ENCODE measurements at regions not wholly inside any gene's neighbourhood (a gene's known extent, or its start where the extent isn't known, plus 50 kb on each side); places are given as distances from the start of the nearest gene placed in this dataset.

DNA sequence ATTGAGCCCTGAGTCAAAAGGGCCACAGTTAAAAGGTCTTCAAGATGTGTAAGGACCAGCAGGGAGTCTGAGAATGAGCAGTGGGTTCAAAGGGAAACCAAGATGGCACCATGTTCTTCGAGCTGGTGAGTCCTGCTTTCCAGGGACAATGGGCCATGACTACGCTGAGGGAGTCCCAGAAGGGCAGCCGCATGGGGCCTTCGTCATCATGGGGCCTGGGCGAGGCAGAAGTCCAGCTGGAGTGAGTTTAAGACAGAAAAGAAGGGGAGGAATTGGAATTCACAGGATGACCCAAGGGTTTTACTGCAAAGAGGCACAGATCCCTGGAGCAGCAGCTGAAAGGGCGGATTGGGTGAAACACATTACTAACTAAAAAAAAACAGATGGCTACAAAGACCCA lies 340.8 kb upstream of the MYT1L start:
- ATAC-seq (ENCODE audit: poor library complexity) (no peak), DNase-seq (no peak)
- intact Hi-C loops (cut with DNase I), result no loop called here

DNA sequence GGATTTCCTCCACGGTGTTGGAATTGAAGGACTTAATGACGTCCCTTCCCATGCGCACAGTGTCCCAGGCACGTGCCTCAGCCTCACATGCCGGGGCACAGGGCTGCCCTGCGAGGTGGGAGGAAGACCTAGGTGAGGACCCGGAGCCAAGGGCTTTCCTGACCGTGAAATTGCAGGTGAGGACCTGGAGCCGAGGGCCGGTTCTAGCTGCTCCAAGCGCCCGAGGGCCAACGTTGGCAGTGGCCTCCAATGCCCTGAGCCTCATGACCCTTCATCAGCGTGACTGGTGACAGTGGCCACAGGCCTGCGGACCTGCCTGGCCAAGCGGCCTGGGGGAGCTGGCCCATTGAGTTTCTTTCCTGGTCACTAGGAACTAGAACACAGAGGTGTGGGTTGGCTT lies 338.2 kb upstream of the MYT1L start:
- DNase-seq, result no peak
- no peak for ATAC-seq (ENCODE audit: poor library complexity)
- intact Hi-C loops (cut with DNase I), result no loop called here

GRCh38 chr2:2668681-2669265 lies 337.7 kb upstream of the MYT1L start:
- no peak for ATAC-seq (ENCODE audit: poor library complexity)
- no peak for DNase-seq
- intact Hi-C loops (cut with DNase I), result no loop called here

DNA sequence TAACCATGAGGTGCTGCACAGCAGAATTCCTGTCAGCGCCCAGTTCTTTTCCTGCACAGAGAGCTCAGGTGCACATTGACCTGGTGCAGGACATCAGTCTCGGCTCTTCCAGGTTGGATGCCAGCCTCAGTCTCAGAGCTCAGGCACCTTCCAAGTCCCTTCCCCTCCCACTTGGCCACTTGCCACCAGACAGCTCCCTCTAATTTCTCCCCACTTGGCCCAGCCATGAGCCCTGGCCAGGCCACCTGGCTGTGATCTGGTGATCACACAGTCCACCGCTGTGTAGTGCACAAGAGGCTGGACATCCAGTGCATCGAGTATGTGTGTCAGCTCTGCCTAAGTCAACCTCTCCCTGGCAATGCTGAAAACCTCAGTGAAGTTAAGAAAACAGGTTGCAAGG lies 336.6 kb upstream of the MYT1L start:
- ATAC-seq (ENCODE audit: poor library complexity), result no peak
- DNase-seq, result no peak
- intact Hi-C loops (cut with DNase I), result no loop called here

- no peak for DNase-seq
- intact Hi-C loops (cut with DNase I), result no loop called here
- ATAC-seq (ENCODE audit: poor library complexity), result no peak
Observed at GRCh38 chr2:2665834-2666133, 334.7 kb upstream of the MYT1L start.

DNA sequence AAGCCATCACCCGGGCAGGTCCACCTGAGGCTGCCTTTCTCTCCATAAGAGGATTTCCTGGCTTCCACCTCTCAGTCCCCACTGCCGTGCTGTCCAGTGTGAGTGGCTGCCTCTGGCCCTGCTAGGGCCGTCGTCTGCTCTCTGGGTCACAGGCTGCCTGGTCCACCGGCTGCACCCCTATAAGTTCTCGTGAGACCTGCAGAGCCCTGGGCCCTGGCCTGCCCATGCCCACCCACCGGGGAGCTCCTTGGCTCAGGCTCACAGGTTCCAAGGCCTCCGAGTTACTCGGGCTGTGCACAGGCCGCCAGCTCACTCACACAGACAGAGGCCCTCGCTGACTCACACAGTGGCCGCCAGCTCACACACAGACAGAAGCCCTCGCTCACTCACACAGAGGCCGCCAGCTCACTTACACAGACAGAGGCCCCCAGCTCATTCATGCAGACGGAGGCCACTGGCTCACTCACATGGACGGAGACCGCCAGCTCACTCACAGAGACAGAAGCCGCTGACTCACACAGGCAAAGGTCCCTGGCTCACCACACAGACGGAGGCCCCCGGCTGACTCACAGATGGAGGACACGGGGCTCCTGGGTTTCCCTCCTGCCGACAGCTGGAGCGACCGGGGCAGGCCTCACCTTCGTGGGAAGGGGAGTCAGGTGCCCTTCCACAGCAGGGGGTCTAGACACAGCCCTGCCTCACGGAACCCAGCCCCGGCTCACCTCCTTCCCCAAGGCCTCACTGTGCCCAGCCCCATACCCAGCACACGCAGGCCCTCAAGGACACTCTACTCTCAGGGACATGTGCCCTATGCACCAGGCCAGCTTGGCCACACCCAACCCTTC lies 334.1 kb upstream of the MYT1L start:
- DNase-seq, result no peak
- ATAC-seq (ENCODE audit: poor library complexity), result no peak
- intact Hi-C loops (cut with DNase I), result no loop called here

DNA sequence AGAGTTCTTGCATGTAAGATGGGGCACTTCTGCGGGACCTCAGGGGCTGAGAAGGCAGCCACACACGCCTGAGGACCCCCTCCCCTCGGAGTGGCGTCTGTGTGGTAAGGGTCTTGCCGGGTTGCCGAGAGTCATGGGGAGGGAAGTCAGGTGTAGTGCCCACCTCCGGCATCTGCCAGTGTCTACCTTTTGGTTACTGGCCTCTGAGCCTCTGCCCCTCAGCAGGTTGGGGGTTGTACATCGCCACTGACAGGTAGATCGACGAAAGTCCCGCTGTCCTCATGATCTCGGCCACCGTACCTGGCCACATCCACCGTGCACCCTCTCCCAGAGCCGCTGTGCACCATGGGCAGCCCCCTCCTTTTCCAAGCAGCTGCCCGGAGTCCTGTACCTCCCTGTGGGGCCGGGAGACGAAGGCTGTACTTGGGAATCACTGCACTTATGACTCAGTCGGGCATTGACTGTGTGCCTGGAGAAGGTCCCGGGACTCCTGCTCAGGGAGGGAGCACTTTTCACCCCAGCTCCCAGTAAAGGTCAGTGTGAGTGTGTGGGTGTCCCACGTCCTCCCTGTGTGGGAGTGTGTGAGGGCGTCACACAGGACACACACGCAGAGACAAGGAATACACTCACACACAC lies 332.4 kb upstream of the MYT1L start:
- no peak for ATAC-seq (ENCODE audit: poor library complexity)
- DNase-seq, result no peak
- intact Hi-C loops (cut with DNase I), result no loop called here

DNA sequence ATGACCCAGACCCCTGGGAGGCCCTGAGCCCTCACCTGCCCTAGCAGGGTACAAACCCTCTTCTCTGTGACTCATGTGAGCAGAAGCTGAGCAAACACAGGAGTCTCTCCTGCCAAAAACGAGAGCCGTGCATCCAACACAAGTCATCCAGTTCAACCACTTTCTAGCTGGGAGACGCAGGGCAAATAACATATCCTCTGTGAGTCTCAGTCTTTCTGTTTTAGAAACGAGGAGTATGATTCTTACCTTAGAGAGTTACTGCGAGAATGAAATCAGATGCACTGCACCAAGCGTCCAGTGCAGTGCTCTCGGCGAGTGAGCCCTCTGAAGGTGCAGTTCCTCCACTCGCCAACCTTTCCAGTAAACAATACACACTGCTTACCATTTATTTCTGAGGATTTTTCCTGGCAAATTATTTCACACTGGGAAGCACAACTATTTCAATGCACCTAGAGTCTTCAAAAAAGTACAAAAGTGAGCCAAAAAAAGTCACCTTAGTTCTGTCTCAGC lies 331.8 kb upstream of the MYT1L start:
- DNase-seq, result no peak
- ATAC-seq (ENCODE audit: poor library complexity), result no peak
- intact Hi-C loops (cut with DNase I), result no loop called here

DNA sequence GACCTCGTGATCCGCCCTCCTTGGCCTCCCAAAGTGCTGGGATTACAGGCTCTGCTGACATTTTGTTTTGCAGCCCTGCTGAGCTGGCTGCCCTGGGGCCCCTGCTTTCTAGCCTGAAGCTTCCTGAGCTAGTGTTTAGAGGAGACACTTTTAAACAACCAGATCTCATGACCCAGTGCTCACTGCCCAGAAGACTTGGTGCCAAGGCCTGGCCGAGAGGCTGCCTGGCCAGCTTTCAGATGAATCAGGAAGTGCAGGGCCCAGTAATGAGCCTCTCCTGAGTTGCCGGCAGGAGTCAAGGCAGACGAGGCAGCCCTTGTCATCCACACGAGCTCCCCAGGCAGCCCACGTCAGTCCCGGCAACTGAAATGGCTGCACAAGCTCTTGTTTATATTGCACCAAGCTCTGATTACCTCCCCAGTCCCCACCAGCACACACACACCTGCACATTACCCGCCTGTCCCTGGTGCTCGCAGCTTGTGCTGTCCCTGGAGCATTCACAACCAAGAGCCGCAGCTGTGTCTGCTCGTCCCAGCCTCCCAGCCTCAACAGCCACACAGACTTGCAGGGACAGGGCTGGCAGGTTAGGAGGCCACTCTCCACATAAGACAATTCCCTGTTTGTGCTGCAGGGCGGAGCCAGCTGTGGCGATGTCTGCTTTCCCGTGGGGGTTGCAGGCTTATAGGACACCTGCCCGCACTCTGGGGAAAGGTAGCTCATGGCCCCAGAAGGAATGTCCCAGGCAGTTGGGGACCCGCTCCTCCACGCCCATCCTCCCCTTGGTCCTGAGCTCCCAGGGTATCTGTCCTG lies 331.2 kb upstream of the MYT1L start:
- DNase-seq (peak; percentile 72), ATAC-seq (ENCODE audit: poor library complexity) (peak; percentile 96)
- intact Hi-C loops (cut with DNase I), result no loop called here

DNA sequence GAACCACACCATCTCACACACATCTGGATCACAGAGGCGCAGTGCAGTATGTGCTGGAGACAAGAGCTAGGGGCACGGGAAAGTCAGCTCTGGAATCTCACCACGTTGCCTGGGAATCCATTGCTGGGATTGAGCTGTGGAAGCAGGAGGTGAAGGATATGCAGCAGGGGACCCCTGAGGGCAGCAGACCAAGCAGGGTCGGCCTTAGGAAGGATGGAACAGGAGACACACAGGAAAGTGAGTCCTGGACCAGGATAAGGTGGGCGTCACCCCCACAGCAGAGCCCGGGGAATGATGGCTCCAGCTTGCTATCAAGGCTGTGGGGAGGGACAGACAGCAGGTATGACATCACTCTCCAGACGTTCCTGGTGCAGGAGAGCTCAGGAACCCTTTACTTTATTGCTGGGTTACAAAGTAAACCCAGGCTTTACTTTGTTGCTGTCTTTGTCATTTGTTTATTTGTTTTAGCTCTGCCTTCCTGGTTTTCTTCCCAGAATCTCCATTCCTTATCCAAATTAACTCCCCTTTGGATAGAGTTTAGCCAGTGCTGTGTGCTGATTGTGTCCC lies 329.8 kb upstream of the MYT1L start:
- intact Hi-C loops (cut with DNase I), result no loop called here
- DNase-seq (no peak), ATAC-seq (ENCODE audit: poor library complexity) (no peak)

- intact Hi-C loops (cut with DNase I), result no loop called here
- DNase-seq (no peak), ATAC-seq (ENCODE audit: poor library complexity) (no peak)
Observed at GRCh38 chr2:2657121-2657962, 326.3 kb upstream of the MYT1L start.

DNA sequence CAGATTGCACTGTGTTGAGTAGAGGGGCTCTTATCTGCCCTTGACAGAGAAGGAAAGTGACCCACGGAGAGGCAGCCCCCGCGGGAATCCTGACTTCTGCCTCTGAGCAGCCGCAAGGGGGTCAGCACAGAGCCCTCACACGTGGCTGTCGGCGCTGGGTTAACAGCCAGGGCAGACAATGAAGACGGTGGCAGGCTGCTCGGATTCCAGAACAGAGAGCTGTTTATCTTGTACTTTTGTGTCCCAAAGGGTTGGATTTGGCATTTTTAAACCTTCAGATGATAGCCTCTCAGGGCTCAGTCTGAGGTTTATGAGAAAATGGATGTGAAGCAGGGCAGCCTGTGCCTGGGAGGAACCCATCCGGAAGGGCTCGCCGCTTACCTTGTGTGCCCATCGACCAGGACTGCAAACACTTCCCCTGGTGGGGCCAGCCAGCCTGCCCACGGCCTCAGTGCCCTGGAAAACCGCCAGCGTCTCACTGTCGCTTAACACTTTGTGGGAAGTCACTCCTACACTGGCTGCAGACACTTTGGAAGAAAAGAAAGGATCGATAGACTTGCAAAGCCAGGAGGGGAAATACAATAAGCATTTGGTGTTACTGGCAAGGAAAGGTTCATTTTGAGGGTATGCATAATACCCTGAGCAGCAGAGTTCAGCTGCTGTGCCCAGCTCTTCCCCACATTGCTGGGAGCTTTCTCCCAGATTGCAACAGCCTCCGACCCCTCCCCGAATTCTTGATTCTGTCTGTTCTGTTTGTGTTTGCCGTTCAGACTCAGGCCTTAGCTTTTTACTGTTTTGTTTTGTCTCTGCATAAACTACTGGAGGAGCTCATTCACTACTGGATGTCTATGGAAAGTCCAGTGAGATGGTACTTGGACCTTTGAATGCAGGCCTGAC lies 325.3 kb upstream of the MYT1L start:
- DNase-seq (no peak), ATAC-seq (ENCODE audit: poor library complexity) (peak; percentile 15)
- intact Hi-C loops (cut with DNase I), result no loop called here

GRCh38 chr2:2655453-2656114 lies 324.5 kb upstream of the MYT1L start:
- intact Hi-C loops (cut with DNase I), result no loop called here
- DNase-seq, result no peak

GRCh38 chr2:2653231-2653630 lies 322.2 kb upstream of the MYT1L start:
- ATAC-seq (ENCODE audit: poor library complexity), result no peak
- intact Hi-C loops (cut with DNase I), result no loop called here
- no peak for DNase-seq

More at GRCh38 chr2:2655453-2656114, 324.5 kb upstream of the MYT1L start:
- ATAC-seq (ENCODE audit: poor library complexity), result no peak

GRCh38 chr2:2650608-2651375 lies 319.7 kb upstream of the MYT1L start:
- intact Hi-C loops (cut with DNase I), result no loop called here
- DNase-seq (no peak), ATAC-seq (ENCODE audit: poor library complexity) (no peak)
